CD14-positive monocyte (primary cell): ENCODE measurements at regions not wholly inside any gene's neighbourhood (a gene's known extent, or its start where the extent isn't known, plus 50 kb on each side); places are given as distances from the start of the nearest gene placed in this dataset.

ENCODE experiments used
- DNase-seq, 3 donors: peaks; one replicate each; pipeline ENCODE4 v3.0.0-alpha.2; 2011 to 2022
- H2AFZ ChIP-seq: 2 replicates; pipeline ENCODE4 v1.6.0; 2012; ENCODE audit warnings: mild to moderate bottlenecking, low read depth, low read length, inconsistent platforms; ENCODE audit not compliant: insufficient read depth, poor library complexity, severe bottlenecking
- H3K27ac ChIP-seq, 2 donors: 1 replicate in 1 of 2; 2 replicates in 1 of 2; pipeline ENCODE4 v1.5.1; 2012 to 2013; ENCODE audit warnings: low read length in 2 of 2, control low read depth in 1 of 2, inconsistent platforms in 1 of 2, low read depth in 1 of 2, mild to moderate bottlenecking in 1 of 2
- H3K27me3 ChIP-seq, 2 donors: one replicate each; pipeline versions ENCODE4 v1.6.0 to v1.6.1; 2011 to 2013; ENCODE audit warnings: low read length in 2 of 2; ENCODE audit not compliant: control insufficient read depth in 2 of 2, insufficient read depth in 2 of 2
- H3K36me3 ChIP-seq, 2 donors: replicated peaks in 1 of 2; 1 replicate in 1 of 2; 2 replicates in 1 of 2; pipeline versions ENCODE4 v1.5.1 to v1.6.1; 2012 to 2013; ENCODE audit warnings: low read length in 2 of 2, control low read depth in 1 of 2, inconsistent platforms in 1 of 2, mild to moderate bottlenecking in 1 of 2; ENCODE audit not compliant: insufficient read depth in 2 of 2, control insufficient read depth in 1 of 2
- H3K4me1 ChIP-seq, 2 donors: 1 replicate in 1 of 2; 2 replicates in 1 of 2; pipeline versions ENCODE4 v1.5.1 to v1.6.1; 2012 to 2013; ENCODE audit warnings: low read length in 2 of 2, control low read depth in 1 of 2, inconsistent platforms in 1 of 2, mild to moderate bottlenecking in 1 of 2, moderate library complexity in 1 of 2; ENCODE audit not compliant: insufficient read depth in 2 of 2, control insufficient read depth in 1 of 2
- H3K4me2 ChIP-seq: replicated peaks from 2 replicates; pipeline ENCODE3; 2012; ENCODE audit warnings: low read length, moderate library complexity, mild to moderate bottlenecking; ENCODE audit not compliant: poor library complexity, severe bottlenecking; ENCODE audit errors: extremely low read depth
- H3K4me3 ChIP-seq, 3 experiments: fragments of 200-600 bp in 1 of 3; sonication (generic) in 1 of 3; replicated peaks in 1 of 3; 1 replicate in 2 of 3; 2 replicates in 1 of 3; pipeline ENCODE4 v1.5.1; 2011 to 2013; ENCODE audit warnings: low read length in 3 of 3, mild to moderate bottlenecking in 3 of 3, control low read depth in 2 of 3, low read depth in 2 of 3, inconsistent platforms in 1 of 3, moderate library complexity in 1 of 3
- H3K79me2 ChIP-seq: 2 replicates; pipeline ENCODE4 v1.6.0; 2012; ENCODE audit warnings: mild to moderate bottlenecking, control low read depth, inconsistent platforms, low read length, moderate library complexity; ENCODE audit not compliant: insufficient read depth
- H3K9ac ChIP-seq: 2 replicates; pipeline ENCODE4 v1.6.0; 2017; ENCODE audit warnings: low read length, mild to moderate bottlenecking; ENCODE audit not compliant: insufficient read depth, poor library complexity, severe bottlenecking
- H3K9me3 ChIP-seq, 2 donors: replicated peaks in 1 of 2; 1 replicate in 1 of 2; 2 replicates in 1 of 2; pipeline versions ENCODE4 v1.5.1 to v1.6.1; 2012 to 2013; ENCODE audit warnings: low read length in 2 of 2, control low read depth in 1 of 2; ENCODE audit not compliant: control insufficient read depth in 1 of 2, insufficient read depth in 1 of 2
- H4K20me1 ChIP-seq: 2 replicates; pipeline ENCODE4 v1.6.0; 2012; ENCODE audit warnings: mild to moderate bottlenecking, low read length, control low read depth, moderate library complexity; ENCODE audit not compliant: insufficient read depth
- H3K27ac Mint-ChIP-seq, 7 donors: one replicate each; pipeline ENCODE4 v1.8.0; 2020; ENCODE audit warnings: mild to moderate bottlenecking in 7 of 7, mixed read lengths in 7 of 7, moderate library complexity in 6 of 7, inconsistent platforms in 2 of 7
- H3K27me3 Mint-ChIP-seq, 3 donors: one replicate each; pipeline ENCODE4 v1.8.0; 2021 to 2022; ENCODE audit warnings: low read depth in 3 of 3, mild to moderate bottlenecking in 3 of 3, mixed read lengths in 3 of 3, moderate library complexity in 3 of 3, inconsistent platforms in 1 of 3
- H3K36me3 Mint-ChIP-seq, 2 donors: one replicate each; pipeline ENCODE4 v1.8.0; 2020; ENCODE audit warnings: mixed read lengths in 2 of 2, inconsistent platforms in 1 of 2, mild to moderate bottlenecking in 1 of 2
- H3K4me1 Mint-ChIP-seq: one replicate; pipeline ENCODE4 v1.8.0; 2020; ENCODE audit warnings: mild to moderate bottlenecking, mixed read lengths
- H3K4me3 Mint-ChIP-seq, 2 donors: one replicate each; pipeline ENCODE4 v1.8.0; 2020; ENCODE audit warnings: mild to moderate bottlenecking in 2 of 2, mixed read lengths in 2 of 2, moderate library complexity in 1 of 2
- H3K9me3 Mint-ChIP-seq, 7 donors: one replicate each; pipeline ENCODE4 v1.8.0; 2020 to 2022; ENCODE audit warnings: mixed read lengths in 7 of 7, mild to moderate bottlenecking in 6 of 7, moderate library complexity in 6 of 7, inconsistent platforms in 2 of 7
- WGBS: methylation state at CpG from one replicate; pipeline ENCODE4 v1.1.5; 2013; ENCODE audit warnings: missing lambda C conversion rate; ENCODE audit not compliant: insufficient coverage; 5-methylcytosine and 5-hydroxymethylcytosine counted together
- intact Hi-C, 2 donors: fragments of 100-400 bp; cut with micrococcal nuclease; formaldehyde crosslinking; loops; one replicate each; pipeline versions ENCODE4 v1.15.0 to v1.15.1; 2023
- TF ChIP-seq, protein P1 (sequence below): fragments of 200-600 bp; IDR thresholded peaks from one replicate; pipeline ENCODE4 v1.8.0; 2022; ENCODE audit warnings: antibody characterized with exemption, mild to moderate bottlenecking

DNA sequence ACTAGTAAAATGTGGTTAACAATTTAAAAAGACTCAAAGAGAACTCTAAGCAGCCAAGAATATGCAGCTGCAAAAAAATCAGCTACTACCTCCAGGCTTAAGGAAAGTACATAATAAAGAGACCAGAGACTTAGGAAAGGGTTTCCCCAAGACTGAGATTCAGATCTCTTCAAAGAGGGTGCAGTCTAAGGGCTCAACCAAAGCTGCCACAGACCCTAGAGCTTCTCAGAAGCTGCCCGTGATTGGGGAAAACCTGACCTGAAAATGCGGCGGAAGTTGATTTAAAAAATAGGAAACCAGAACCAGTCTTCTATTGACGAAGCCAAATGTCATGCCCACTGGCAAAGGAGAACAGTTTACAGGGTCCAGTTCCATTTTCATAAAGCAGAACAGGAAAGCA lies 516.8 kb upstream of the MARCKS start:
- Histone ChIP-seq H3K36me3 (no peaks in the 10 kb centered on the region), H3K4me1 (no peaks in the 10 kb centered on the region), H3K27me3 (no peaks in the 10 kb centered on the region), H4K20me1 (no peaks in the 10 kb centered on the region), H3K9me3 (no peaks in the 10 kb centered on the region), H3K4me2 (no peak overlapping the region), H3K9ac (no peak overlapping the region), H2AFZ (no peak overlapping the region), H3K79me2 (no peaks in the 10 kb centered on the region), H3K27ac (no peak overlapping the region), H3K4me3 (no peak overlapping the region)
- WGBS = 94% methylated on average over 4 of the region's 4 CpGs
- intact Hi-C loops = no loop called here
- peaks cover 0 to 2% (median 0%) of the 10 kb centered on the region in 7 donors for H3K9me3 Mint-ChIP-seq
- peaks cover 0 to 3% (median 2%) of the 10 kb centered on the region in 3 donors for H3K27me3 Mint-ChIP-seq
- no peaks in the 10 kb centered on the region for H3K36me3 Mint-ChIP-seq
- TF ChIP-seq, protein P1, sequence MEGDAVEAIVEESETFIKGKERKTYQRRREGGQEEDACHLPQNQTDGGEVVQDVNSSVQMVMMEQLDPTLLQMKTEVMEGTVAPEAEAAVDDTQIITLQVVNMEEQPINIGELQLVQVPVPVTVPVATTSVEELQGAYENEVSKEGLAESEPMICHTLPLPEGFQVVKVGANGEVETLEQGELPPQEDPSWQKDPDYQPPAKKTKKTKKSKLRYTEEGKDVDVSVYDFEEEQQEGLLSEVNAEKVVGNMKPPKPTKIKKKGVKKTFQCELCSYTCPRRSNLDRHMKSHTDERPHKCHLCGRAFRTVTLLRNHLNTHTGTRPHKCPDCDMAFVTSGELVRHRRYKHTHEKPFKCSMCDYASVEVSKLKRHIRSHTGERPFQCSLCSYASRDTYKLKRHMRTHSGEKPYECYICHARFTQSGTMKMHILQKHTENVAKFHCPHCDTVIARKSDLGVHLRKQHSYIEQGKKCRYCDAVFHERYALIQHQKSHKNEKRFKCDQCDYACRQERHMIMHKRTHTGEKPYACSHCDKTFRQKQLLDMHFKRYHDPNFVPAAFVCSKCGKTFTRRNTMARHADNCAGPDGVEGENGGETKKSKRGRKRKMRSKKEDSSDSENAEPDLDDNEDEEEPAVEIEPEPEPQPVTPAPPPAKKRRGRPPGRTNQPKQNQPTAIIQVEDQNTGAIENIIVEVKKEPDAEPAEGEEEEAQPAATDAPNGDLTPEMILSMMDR = no peak
- H3K4me3 Mint-ChIP-seq = no peak overlapping the region
- no peaks in the 10 kb centered on the region for H3K4me1 Mint-ChIP-seq
- no peak overlapping the region for H3K27ac Mint-ChIP-seq
- no peak for DNase-seq

DNA sequence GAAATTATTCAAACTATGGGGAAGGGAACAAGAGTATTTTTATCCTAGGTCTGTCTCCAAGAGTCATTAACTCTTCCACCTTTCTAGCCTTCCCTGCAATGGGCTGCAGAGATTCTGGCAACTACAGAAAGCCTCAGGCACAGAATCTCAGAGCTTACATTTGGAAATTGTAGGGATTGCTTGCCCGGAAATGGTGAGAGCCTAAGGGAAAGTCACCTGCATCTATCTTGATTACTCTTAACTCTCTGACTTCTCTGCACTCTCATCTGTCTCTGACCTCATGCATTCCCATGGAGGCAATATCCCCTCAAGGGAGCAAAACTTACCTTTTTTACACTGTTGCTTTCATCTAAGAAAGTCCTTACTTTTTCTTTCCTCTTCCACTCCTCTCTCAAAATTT lies 513.2 kb upstream of the MARCKS start:
- Histone ChIP-seq H3K9ac (no peak overlapping the region), H3K79me2 (no peaks in the 10 kb centered on the region), H3K4me1 (no peaks in the 10 kb centered on the region), H3K4me2 (no peak overlapping the region), H3K4me3 (no peak overlapping the region), H3K36me3 (no peaks in the 10 kb centered on the region), H3K9me3 (no peaks in the 10 kb centered on the region), H3K27me3 (no peaks in the 10 kb centered on the region), H3K27ac (no peak overlapping the region), H2AFZ (no peak overlapping the region), H4K20me1 (no peaks in the 10 kb centered on the region)
- intact Hi-C loops = no loop called here
- Mint-ChIP-seq H3K4me3 (no peak overlapping the region), H3K4me1 (no peaks in the 10 kb centered on the region), H3K27ac (no peak overlapping the region), H3K9me3 (peaks cover 0 to 2% (median 0%) of the 10 kb centered on the region in 7 donors), H3K36me3 (no peaks in the 10 kb centered on the region), H3K27me3 (peaks cover 0 to 3% (median 2%) of the 10 kb centered on the region in 3 donors)
- no peak for DNase-seq
- TF ChIP-seq, protein P1 = no peak
- WGBS = 60% methylated on average over 1 of the region's 1 CpG
